ENCODE measurements at regions not wholly inside any gene's neighbourhood (a gene's known extent, or its start where the extent isn't known, plus 50 kb on each side); places are given as distances from the start of the nearest gene placed in this dataset.

- no peak for TF ChIP-seq CTCF (IDR thresholded peaks at IDR 0.05)
- TF ChIP-seq ZFX (IDR thresholded peaks at IDR 0.05; ENCODE audit: borderline replicate concordance), result no peak
- no peak overlapping the region for H3K27ac ChIP-seq
Observed at GRCh38 chr5:73265641-73266040, 92.6 kb downstream of the TMEM174 start.

- no peak for TF ChIP-seq ZFX (IDR thresholded peaks at IDR 0.05; ENCODE audit: borderline replicate concordance)
- no peak for TF ChIP-seq CTCF (IDR thresholded peaks at IDR 0.05)
- no peak overlapping the region for H3K27ac ChIP-seq
Observed at GRCh38 chr5:73264631-73265030, 91.6 kb downstream of the TMEM174 start.

- no peak overlapping the region for H3K27ac ChIP-seq
- TF ChIP-seq CTCF (IDR thresholded peaks at IDR 0.05), result no peak
- no peak for TF ChIP-seq ZFX (IDR thresholded peaks at IDR 0.05; ENCODE audit: borderline replicate concordance)
Observed at GRCh38 chr5:73263001-73263710, 90.2 kb downstream of the TMEM174 start.

DNA sequence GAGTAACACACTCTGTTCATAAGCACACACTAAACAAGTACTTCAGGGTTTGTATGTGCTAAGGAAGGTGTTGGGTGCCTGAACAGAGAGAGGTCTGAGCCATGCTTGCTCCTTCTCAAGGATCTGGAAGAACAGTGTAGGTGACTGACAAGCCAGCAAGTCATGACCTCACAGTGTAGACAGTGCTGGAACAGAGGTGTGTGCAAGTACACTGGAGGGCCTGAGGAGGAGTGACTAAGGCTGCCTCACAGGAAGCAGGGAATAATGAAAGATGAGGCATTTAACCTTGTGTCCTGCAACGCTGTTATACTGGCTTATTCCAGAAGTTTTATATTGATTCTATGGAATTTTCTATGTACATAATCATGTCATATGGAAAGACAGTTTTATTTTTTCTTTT is 83.9 kb downstream of the TMEM174 start:
- no peak for TF ChIP-seq ZFX (IDR thresholded peaks at IDR 0.05; ENCODE audit: borderline replicate concordance)
- TF ChIP-seq CTCF (IDR thresholded peaks at IDR 0.05), result no peak
- H3K27ac ChIP-seq, result no peak overlapping the region

GRCh38 chr5:73256462-73256861 is 83.5 kb downstream of the TMEM174 start:
- H3K27ac ChIP-seq, result no peak overlapping the region
- TF ChIP-seq CTCF (IDR thresholded peaks at IDR 0.05) (no peak), ZFX (IDR thresholded peaks at IDR 0.05; ENCODE audit: borderline replicate concordance) (no peak)

- TF ChIP-seq ZFX (IDR thresholded peaks at IDR 0.05; ENCODE audit: borderline replicate concordance) (no peak), CTCF (IDR thresholded peaks at IDR 0.05) (no peak)
- H3K27ac ChIP-seq, result no peak overlapping the region
Observed at GRCh38 chr5:73256012-73256411, 83.0 kb downstream of the TMEM174 start.

DNA sequence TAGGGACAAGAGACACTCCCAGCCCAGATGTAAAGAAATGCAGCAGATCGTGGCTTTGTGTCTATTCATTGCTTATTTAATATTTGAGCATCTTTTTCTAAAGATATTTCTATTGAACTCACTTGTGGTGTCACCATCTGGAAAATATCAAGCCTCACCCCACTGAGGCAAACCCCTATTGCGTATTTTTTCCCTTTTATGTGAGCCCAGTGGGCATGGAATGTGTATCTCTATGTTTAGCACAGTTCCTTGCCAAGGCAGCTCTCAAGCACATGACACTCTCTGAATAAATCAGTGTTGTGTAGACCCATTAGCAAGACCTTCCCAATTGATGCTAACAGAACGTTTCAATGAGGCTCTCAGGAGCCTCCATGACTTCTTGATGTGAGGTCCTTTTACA is 81.6 kb downstream of the TMEM174 start:
- H3K27ac ChIP-seq, result no peak overlapping the region
- no peak for TF ChIP-seq CTCF (IDR thresholded peaks at IDR 0.05)
- TF ChIP-seq ZFX (IDR thresholded peaks at IDR 0.05; ENCODE audit: borderline replicate concordance), result no peak

Data from 22Rv1 (cell line).